GM18498 (cell line): ENCODE measurements at regions not wholly inside any gene's neighbourhood (a gene's known extent, or its start where the extent isn't known, plus 50 kb on each side); places are given as distances from the start of the nearest gene placed in this dataset.

Experiments
- ATAC-seq: cut with Tn5 transposase; IDR thresholded peaks from one replicate; pipeline ENCODE4 v1.9.1; 2021; ENCODE audit warnings: mild to moderate bottlenecking, moderate library complexity; ENCODE audit not compliant: unreplicated experiment

GRCh38 chr2:120619579-120619978, 116.1 kb upstream of the GLI2 start:
- ATAC-seq, result no peak

- ATAC-seq, result no peak
Observed at GRCh38 chr2:120620025-120620793, 115.5 kb upstream of the GLI2 start.

DNA sequence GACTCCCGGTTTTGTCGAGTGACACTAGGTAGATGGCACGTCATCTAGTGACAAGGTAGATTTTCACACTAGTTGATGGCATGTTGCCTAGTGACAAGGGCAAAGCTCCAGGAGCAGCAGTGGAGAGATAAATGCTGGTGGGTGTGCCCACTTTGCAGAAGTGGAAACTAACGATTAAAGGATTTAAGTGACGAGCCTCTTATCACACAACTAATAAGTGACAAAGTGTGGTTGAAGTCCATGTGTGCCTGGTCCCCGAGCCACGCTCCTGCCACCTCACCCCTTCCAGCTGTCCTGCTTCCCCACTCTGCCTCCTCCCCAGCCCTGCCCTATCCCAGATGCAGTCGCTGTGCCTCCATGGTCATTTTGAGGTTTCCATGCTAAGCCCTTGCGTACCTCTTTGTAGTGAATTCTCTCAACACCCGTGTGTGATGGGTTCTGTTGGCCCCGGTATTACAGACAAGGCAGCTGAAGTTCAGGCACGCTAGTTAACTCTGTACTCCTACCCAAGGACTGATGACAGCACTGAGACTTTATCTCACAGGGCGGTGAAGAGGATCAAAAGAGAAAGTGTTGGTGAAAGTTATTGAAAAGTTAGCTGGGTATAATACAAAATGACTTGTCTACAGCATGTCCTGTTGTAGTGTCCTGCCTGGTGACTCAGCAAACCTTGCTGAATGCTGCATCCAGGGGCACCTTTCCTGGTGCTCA, 113.4 kb upstream of the GLI2 start:
- no peak for ATAC-seq

GRCh38 chr2:120622886-120623753, 112.5 kb upstream of the GLI2 start:
- no peak for ATAC-seq

DNA sequence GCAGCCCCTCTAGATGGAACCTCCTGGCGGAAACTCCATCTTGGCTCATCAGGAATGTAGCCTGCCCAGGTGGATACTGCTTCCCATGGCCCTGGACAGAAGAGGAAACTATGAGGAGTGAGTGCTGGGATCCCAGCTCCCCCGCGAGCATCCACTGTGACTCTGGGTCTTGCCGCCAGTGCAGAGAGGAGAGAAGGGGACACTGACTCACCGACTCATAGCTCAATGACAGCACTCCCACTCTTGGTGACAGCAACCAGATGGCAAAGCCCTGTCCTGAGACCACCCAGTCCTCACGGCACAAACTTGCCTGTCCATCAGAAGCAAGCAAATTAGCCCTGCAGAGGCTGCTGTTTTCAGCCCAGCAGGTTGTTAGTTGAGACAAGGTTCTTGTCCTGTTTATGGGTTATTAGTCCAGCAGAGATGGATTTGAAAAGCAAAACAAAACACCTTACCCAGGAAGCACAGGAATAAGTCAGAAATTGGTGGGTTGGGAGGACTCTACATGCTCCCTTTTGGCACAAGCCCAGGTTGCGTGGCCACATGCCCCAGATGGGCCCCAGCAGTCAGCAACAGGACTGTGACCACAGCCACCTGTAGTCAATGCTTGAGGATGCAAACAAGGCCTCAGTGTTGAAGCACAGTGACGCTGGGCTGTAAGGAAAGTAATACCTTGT, 111.5 kb upstream of the GLI2 start:
- ATAC-seq, result no peak

DNA sequence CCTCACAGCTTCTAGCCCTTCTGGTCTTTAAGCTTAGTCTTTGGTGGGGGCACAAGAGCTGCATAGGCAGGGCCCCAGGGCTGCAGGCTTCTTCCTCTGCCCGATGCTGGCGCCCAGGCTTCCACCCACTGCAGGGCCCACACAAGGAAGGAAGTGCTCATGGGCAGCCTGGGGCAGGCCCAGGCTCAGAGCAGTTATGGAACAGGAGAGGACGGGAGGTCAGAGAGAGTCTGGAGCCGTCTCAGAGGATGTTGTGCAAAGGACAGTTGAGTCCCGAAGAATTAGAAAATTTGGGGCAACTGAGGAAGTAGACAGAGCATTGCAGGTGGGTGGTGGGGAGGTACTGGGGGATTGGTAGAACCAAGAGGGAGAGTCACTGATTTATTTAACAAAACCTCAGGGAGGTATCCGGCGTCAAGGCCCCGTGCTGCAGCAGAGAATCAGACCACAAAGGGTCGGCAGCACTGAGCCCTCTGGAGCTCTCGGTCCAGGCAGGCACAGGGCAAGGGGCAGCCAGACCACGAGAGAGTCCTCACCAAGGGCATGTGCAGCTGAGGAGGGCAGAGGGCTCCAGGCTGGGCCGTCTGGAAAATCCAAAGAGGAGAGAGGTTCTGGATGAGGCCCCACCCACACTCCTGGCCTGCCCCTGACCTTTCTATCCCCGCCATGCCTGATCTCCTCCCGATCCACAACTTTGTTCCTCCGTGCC, 110.8 kb upstream of the GLI2 start:
- ATAC-seq, result no peak

GRCh38 chr2:120625865-120626560, 109.7 kb upstream of the GLI2 start:
- ATAC-seq, result no peak

DNA sequence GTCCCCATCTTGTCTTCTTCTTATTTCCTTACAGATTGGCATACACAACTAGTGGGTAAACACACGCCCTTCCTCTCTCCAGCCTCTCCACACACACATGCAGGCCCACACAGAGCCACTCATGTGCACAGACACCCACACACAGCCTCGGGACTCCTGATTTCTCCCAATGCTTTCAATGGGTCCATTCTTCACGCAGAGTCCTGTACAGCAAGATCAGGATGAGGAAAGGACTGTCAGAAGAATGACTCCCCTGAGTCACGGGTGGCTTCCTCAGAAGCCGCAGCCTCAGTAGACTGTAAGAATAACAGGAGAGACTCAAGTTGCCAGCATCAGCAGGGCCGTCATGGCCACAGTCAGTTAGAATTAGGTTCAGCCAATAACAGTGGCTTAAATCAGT, 109.1 kb upstream of the GLI2 start:
- no peak for ATAC-seq

DNA sequence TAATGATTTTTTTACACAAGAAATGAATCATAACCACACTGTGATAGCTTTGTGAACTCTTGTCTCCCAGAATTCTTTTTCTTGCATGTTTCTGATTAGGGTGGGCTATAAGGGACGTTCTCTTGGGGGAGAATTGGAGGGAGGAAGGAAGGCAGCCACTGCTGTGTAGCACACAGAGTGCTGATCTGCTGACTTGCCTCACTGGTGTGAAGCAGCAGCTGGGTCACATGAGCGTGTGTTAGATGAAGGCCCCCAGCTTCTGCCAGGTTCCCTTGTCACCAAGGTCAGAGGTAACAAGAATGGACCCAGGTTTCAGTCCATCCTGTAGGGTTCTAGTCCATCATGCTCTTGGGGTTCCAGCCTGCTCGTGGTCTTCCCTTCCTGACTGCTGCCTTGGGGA, 107.4 kb upstream of the GLI2 start:
- ATAC-seq, result no peak

GRCh38 chr2:120629241-120629895, 106.3 kb upstream of the GLI2 start:
- no peak for ATAC-seq

DNA sequence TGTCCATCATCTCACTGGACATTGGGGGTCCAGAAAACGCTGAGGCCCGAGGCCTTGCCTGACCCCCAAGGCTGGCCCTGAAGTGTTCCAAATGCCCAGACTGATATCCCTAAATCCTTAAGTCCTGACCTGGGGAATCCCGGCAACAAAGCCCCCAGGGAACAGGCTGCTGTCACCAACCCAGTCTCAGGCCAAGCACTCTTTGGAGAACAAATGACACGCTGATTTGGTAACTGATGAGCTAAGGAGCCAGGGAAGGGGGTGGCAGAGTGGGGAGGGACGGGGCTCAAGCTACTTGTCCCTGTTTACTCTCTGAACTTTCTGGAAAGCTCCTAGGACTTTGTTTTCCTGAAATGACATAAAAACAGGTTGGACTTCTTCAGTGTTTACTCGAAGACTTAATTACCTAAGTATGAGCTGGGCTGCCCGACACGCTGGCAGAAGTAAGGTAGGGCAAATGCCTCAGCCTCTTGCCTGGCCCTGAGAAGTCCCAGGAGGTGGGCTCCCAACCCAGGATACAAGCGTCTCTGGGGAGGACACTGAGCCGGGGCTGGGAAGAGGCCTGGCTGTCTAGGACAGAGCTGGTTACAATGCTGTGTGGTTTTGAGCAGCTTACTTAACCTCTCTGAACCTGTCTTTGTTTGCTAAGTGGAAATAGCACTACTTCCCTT, 105.5 kb upstream of the GLI2 start:
- ATAC-seq, result no peak

- ATAC-seq, result no peak
Observed at GRCh38 chr2:120631236-120631635, 104.4 kb upstream of the GLI2 start.

GRCh38 chr2:120631724-120632123, 103.9 kb upstream of the GLI2 start:
- ATAC-seq, result no peak

GRCh38 chr2:120632796-120633646, 102.6 kb upstream of the GLI2 start:
- ATAC-seq, result no peak

DNA sequence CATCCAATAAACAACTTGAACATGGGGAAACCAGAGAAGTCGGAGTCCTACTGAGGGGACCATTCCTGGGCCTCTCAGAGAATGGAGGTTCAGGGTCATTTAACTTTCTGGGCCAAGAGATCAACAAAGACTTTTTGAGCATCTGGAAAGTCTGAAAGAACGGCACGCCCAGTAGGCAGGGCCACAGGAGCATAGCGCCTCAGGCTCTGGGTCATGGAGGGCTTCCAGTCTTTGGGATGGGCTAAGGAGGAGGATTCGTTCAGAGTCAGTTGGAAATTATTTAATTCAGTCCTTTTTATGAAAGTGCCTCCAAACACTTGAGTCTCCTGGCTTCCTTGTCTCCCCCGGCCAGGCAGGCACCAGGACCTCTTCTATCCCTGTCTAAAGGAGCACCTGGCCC, 101.1 kb upstream of the GLI2 start:
- no peak for ATAC-seq

DNA sequence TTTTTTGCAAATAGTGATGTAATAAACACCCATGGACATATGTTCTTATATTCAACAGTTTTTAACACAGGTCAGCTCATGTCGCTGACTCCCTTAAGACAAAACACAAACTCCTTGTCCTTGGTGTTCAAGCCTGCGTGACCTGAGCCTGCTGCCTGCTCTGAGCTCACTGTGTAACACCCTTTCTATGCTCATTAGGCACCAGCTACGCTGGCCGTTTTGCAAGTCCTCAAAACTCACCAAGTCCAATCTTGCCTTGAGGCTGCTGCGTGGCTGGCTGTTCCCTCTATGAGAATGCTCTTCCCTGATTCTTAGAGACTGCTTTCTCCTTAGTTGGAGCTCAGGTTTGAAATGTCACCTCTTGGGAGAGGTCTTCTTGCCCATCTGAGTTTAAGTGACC, 100.5 kb upstream of the GLI2 start:
- ATAC-seq, result no peak

- ATAC-seq, result no peak
Observed at GRCh38 chr2:120637847-120638246, 97.8 kb upstream of the GLI2 start.

GRCh38 chr2:120638450-120638849, 97.2 kb upstream of the GLI2 start:
- ATAC-seq, result no peak
